HEK293T (cell line): ENCODE measurements at regions not wholly inside any gene's neighbourhood (a gene's known extent, or its start where the extent isn't known, plus 50 kb on each side); places are given as distances from the start of the nearest gene placed in this dataset.

Experiments used
- ARNT ChIP-seq: fragments of 450-650 bp; IDR thresholded peaks from 2 replicates; pipeline ENCODE4 v1.6.1; 2017; ENCODE audit warnings: mild to moderate bottlenecking
- BHLHE40 ChIP-seq: fragments of 450-650 bp; IDR thresholded peaks from 2 replicates; pipeline ENCODE4 v1.6.1; 2016; ENCODE audit warnings: mild to moderate bottlenecking, moderate library complexity, borderline replicate concordance
- CTBP1 ChIP-seq: fragments of 450-650 bp; IDR thresholded peaks from 2 replicates; pipeline ENCODE4 v1.6.1; 2016; ENCODE audit warnings: borderline replicate concordance
- ELF4 ChIP-seq: fragments of 450-650 bp; IDR thresholded peaks from 2 replicates; pipeline ENCODE4 v1.6.1; 2017; ENCODE audit warnings: antibody characterized with exemption
- FOXA1 ChIP-seq: fragments of 450-650 bp; IDR thresholded peaks from 2 replicates; pipeline ENCODE4 v1.6.1; 2016; ENCODE audit warnings: mild to moderate bottlenecking
- FOXK2 ChIP-seq: fragments of 450-650 bp; IDR thresholded peaks from 2 replicates; pipeline ENCODE4 v1.6.1; 2016; ENCODE audit warnings: mild to moderate bottlenecking
- HDGF ChIP-seq: fragments of 450-650 bp; IDR thresholded peaks from 2 replicates; pipeline ENCODE4 v1.6.1; 2017; ENCODE audit warnings: antibody characterized with exemption, borderline replicate concordance
- L3MBTL2 ChIP-seq: fragments of 450-650 bp; conservative IDR thresholded peaks from 2 replicates; pipeline ENCODE4 v1.6.1; 2016; ENCODE audit warnings: mild to moderate bottlenecking
- LEF1 ChIP-seq: fragments of 450-650 bp; IDR thresholded peaks from 2 replicates; pipeline ENCODE4 v1.6.1; 2017; ENCODE audit warnings: mild to moderate bottlenecking, borderline replicate concordance
- PKNOX1 ChIP-seq: fragments of 450-650 bp; IDR thresholded peaks from 2 replicates; pipeline ENCODE4 v1.6.1; 2016
- SP1 ChIP-seq: fragments of 450-650 bp; IDR thresholded peaks from 2 replicates; pipeline ENCODE4 v1.6.1; 2017
- SUZ12 ChIP-seq: fragments of 450-650 bp; IDR thresholded peaks from 2 replicates; pipeline ENCODE4 v1.6.1; 2016; ENCODE audit warnings: mild to moderate bottlenecking
- TARDBP ChIP-seq: fragments of 450-650 bp; IDR thresholded peaks from 2 replicates; pipeline ENCODE4 v1.6.1; 2016
- ZNF384 ChIP-seq: fragments of 450-650 bp; IDR thresholded peaks from 2 replicates; pipeline ENCODE4 v1.6.1; 2016

- TF ChIP-seq SP1 (no peak), PKNOX1 (no peak), ARNT (no peak), TARDBP (no peak), HDGF (no peak), ELF4 (no peak), BHLHE40 (no peak), ZNF384 (no peak), SUZ12 (no peak), FOXA1 (no peak), FOXK2 (no peak), L3MBTL2 (no peak), CTBP1 (no peak), LEF1 (no peak)
These were observed 59.2 kb upstream of the ARHGEF3 start for GRCh38 chr3:56860939-56861338.
